Spleen (tissue), 7 donors: ENCODE measurements at regions not wholly inside any gene's neighbourhood (a gene's known extent, or its start where the extent isn't known, plus 50 kb on each side); places are given as distances from the start of the nearest gene placed in this dataset.
"Not testable (repeated sequence)": the region's sequence is repeated elsewhere in the genome, so short reads cannot be mapped to it uniquely, and the experiment has no call there.

Experiments used
- POLR2A ChIP-seq, 3 donors: fragments of 450-650 bp; IDR thresholded peaks; one replicate each; pipeline ENCODE4 v1.5.1; 2017; ENCODE audit warnings: antibody characterized with exemption in 3 of 3, mild to moderate bottlenecking in 1 of 3
- TF ChIP-seq, protein P1 (sequence below), 11 experiments: fragments of 200-600 bp in 7 of 11; fragments of 450-650 bp in 4 of 11; sonication (generic) in 4 of 11; IDR thresholded peaks in 8 of 11; conservative IDR thresholded peaks in 3 of 11; 1 replicate in 7 of 11; 2 replicates in 4 of 11; pipeline versions ENCODE4 v1.4.0 to v1.8.0; 2016 to 2021; ENCODE audit warnings: antibody characterized with exemption in 11 of 11, inconsistent platforms in 4 of 11, mild to moderate bottlenecking in 1 of 11
- donor health status: DM: no; HTN: no; CAD: no; lungs with moderate emphysema.
- donor health status: DM: no; HTN: no; CAD: no.
- donor health status: DM: no; HTN: no; CAD: no.

DNA sequence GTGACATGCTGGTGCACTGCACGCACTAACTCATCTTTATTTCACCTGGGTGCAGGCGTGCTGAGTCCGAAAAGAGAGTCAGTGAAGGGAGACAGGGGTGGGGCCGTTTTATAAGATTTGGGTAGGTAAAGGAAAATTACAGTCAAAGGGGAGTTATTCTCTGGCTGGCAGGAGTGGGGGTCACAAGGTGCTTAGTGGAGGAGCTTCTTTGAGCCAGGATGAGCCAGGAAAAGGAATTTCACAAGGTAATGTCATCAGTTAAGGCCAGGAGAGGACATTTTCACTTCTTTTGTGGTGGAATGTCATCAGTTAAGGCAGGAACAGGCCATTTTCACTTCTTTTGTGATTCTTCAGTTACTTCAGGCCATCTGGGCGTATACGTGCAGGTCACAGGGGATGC is 1734.9 kb downstream of the SLITRK5 start:
- TF ChIP-seq, protein P1, sequence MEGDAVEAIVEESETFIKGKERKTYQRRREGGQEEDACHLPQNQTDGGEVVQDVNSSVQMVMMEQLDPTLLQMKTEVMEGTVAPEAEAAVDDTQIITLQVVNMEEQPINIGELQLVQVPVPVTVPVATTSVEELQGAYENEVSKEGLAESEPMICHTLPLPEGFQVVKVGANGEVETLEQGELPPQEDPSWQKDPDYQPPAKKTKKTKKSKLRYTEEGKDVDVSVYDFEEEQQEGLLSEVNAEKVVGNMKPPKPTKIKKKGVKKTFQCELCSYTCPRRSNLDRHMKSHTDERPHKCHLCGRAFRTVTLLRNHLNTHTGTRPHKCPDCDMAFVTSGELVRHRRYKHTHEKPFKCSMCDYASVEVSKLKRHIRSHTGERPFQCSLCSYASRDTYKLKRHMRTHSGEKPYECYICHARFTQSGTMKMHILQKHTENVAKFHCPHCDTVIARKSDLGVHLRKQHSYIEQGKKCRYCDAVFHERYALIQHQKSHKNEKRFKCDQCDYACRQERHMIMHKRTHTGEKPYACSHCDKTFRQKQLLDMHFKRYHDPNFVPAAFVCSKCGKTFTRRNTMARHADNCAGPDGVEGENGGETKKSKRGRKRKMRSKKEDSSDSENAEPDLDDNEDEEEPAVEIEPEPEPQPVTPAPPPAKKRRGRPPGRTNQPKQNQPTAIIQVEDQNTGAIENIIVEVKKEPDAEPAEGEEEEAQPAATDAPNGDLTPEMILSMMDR (IDR thresholded peaks at IDR 0.05 in 8 of 11, conservative IDR thresholded peaks at IDR 0.05 in 3 of 11) = not testable (repeated sequence)
- not testable (repeated sequence) for TF ChIP-seq POLR2A (IDR thresholded peaks at IDR 0.05)
